Lower lobe of right lung (tissue), 2 donors: ENCODE measurements at regions not wholly inside any gene's neighbourhood (a gene's known extent, or its start where the extent isn't known, plus 50 kb on each side); places are given as distances from the start of the nearest gene placed in this dataset.

Experiments used
- ATAC-seq, 2 donors: fragments of 200-7000 bp; cut with Tn5 transposase; one replicate each; pipeline ENCODE4 v1.9.1; 2020 to 2022; ENCODE audit warnings: mild to moderate bottlenecking in 2 of 2, moderate library complexity in 2 of 2
- DNase-seq: peaks from one replicate; pipeline ENCODE4 v3.0.0-alpha.2; 2020
- H3K27ac ChIP-seq: fragments of 200-600 bp; one replicate; pipeline ENCODE4 v1.8.0; 2022
- H3K27me3 ChIP-seq: fragments of 200-600 bp; one replicate; pipeline ENCODE4 v1.8.0; 2022; ENCODE audit warnings: low read depth
- H3K36me3 ChIP-seq: fragments of 200-600 bp; one replicate; pipeline ENCODE4 v1.8.0; 2022; ENCODE audit warnings: mild to moderate bottlenecking
- H3K4me1 ChIP-seq: fragments of 200-600 bp; one replicate; pipeline ENCODE4 v1.8.0; 2022
- H3K4me3 ChIP-seq: fragments of 200-600 bp; one replicate; pipeline ENCODE4 v1.8.0; 2022; ENCODE audit warnings: mild to moderate bottlenecking
- H3K9me3 ChIP-seq: fragments of 200-600 bp; one replicate; pipeline ENCODE4 v1.8.0; 2022
- intact Hi-C: fragments of 100-400 bp; cut with DNase I; formaldehyde crosslinking; loops from one replicate; pipeline ENCODE4 v1.11.0; 2022
- TF ChIP-seq, protein P1 (sequence below): fragments of 200-600 bp; IDR thresholded peaks from one replicate; pipeline ENCODE4 v1.8.0; 2022; ENCODE audit warnings: antibody characterized with exemption, mild to moderate bottlenecking
- donor health status: DM: no; HTN: yes; CAD: no; lungs with severe emphysema.

DNA sequence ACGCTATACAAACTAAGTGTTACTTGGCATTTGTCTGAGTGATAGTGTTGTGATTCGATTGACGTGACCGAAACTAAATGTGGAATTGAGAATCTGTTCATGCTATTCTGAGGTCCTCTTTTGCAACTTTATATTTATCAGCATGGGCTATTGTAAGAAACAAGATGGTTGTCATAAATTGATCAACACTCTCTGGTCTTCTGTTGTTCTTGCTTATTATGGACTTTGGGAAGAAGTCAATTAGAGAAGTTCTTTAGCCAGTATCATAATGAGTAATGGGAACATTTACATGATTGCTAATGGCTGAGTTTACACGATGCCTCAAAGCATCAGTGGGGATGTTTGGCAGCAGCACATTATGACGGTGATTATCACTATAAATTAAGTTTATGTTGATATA, 195.0 kb downstream of the CD83 start:
- DNase-seq (no peak), ATAC-seq (no peak)
- Histone ChIP-seq H3K36me3 (no peaks in the 10 kb centered on the region), H3K27ac (no peak overlapping the region), H3K9me3 (no peaks in the 10 kb centered on the region), H3K4me1 (peaks cover 18% of the 10 kb centered on the region), H3K4me3 (no peak overlapping the region), H3K27me3 (no peaks in the 10 kb centered on the region)
- intact Hi-C loops, result no loop called here
- TF ChIP-seq, protein P1, sequence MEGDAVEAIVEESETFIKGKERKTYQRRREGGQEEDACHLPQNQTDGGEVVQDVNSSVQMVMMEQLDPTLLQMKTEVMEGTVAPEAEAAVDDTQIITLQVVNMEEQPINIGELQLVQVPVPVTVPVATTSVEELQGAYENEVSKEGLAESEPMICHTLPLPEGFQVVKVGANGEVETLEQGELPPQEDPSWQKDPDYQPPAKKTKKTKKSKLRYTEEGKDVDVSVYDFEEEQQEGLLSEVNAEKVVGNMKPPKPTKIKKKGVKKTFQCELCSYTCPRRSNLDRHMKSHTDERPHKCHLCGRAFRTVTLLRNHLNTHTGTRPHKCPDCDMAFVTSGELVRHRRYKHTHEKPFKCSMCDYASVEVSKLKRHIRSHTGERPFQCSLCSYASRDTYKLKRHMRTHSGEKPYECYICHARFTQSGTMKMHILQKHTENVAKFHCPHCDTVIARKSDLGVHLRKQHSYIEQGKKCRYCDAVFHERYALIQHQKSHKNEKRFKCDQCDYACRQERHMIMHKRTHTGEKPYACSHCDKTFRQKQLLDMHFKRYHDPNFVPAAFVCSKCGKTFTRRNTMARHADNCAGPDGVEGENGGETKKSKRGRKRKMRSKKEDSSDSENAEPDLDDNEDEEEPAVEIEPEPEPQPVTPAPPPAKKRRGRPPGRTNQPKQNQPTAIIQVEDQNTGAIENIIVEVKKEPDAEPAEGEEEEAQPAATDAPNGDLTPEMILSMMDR, result no peak

DNA sequence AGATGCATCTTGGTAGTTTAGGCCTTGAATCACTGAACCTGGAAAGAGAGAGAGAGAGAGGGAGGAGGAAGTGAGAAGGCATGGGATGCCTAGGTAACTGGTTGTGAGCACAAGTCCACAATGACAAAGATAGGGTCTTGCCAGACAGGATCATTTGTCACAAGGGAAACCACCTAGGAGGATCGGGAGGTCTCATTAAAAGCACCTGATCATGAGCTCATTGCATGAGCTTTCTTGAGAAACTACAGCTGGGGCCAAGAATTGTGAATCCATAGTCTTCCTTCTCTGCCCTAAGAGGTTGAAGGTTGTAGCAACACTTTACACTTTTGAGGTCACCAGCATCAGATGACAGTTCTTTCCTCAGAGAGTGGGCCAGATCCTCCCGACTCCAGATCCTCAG, 195.7 kb downstream of the CD83 start:
- no peak for ATAC-seq

DNA sequence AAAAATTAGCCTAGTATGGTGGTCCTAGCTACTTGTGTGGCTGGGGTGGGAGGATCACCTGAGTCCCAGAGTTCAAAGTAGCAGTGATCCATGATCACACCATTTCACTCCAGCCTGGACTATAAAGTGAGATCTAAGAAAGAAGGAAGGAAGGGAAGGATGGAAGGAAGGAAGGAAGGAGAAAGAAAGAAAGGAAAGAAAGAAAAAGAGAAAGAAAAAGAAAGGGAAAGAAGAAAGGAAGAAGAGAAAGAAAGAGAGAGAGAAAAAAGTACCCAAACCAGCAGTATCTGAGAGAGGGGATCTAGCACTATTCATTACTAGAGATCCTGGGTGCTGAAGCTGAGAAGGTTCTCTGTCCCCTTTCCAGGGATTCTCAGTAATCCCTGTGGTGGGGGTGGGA, 197.8 kb downstream of the CD83 start:
- no peaks in the 10 kb centered on the region for H3K9me3 ChIP-seq
- no peaks in the 10 kb centered on the region for H3K36me3 ChIP-seq
- TF ChIP-seq, protein P1, result no peak
- intact Hi-C loops, result no loop called here
- peaks cover 18% of the 10 kb centered on the region for H3K4me1 ChIP-seq
- no peak overlapping the region for H3K27ac ChIP-seq
- no peaks in the 10 kb centered on the region for H3K27me3 ChIP-seq
- no peak overlapping the region for H3K4me3 ChIP-seq
- DNase-seq (no peak), ATAC-seq (no peak)

More for the DNA sequence above, 195.7 kb downstream of the CD83 start:
- intact Hi-C loops, result no loop called here
- H3K4me1 ChIP-seq, result peaks cover 18% of the 10 kb centered on the region
- TF ChIP-seq, protein P1, result no peak
- H3K27me3 ChIP-seq, result no peaks in the 10 kb centered on the region
- no peaks in the 10 kb centered on the region for H3K36me3 ChIP-seq
- H3K27ac ChIP-seq, result no peak overlapping the region
- H3K4me3 ChIP-seq, result no peak overlapping the region
- H3K9me3 ChIP-seq, result no peaks in the 10 kb centered on the region
- DNase-seq, result no peak

DNA sequence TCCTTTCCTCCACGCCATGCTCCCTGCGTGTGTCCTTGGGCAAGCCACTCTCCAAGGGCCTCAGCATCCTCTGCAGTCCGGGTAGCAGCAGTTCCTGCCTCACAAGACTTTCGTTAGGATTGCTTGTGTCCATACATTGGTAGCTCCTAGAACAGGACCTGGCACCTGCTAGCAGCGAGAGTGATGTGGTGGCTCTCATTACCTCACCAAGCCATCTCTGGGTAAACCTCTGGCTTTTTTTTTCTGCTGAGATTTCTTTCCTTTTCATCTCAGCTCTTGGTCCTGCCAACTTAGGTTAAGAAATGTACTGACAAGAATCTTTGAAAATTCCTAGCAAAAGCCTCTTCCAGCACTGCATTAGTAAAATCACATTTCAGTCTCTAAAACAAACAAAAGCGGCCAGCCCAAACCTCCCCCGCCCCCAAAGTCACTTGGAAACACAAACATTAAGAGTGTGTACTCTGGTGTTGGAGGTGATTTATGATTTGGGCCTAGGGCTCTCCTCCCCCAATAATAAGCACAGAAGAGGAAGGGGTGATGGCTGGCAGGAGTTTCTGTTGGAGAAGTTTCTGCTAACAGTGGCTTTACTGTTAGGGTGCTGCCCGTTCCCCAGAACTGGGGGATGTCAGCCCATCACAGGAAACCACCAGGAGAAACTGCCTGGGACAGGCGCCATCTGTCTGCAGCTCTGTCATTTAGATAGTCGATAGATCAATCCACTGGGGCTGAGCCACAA, 199.2 kb downstream of the CD83 start:
- ATAC-seq (peak; percentile 67 to 80), DNase-seq (no peak)
- Histone ChIP-seq H3K27me3 (no peaks in the 10 kb centered on the region), H3K27ac (no peak overlapping the region), H3K9me3 (no peaks in the 10 kb centered on the region), H3K36me3 (no peaks in the 10 kb centered on the region), H3K4me3 (no peak overlapping the region), H3K4me1 (peaks cover 10% of the 10 kb centered on the region)
- TF ChIP-seq, protein P1, result no peak
- intact Hi-C loops, result no loop called here

DNA sequence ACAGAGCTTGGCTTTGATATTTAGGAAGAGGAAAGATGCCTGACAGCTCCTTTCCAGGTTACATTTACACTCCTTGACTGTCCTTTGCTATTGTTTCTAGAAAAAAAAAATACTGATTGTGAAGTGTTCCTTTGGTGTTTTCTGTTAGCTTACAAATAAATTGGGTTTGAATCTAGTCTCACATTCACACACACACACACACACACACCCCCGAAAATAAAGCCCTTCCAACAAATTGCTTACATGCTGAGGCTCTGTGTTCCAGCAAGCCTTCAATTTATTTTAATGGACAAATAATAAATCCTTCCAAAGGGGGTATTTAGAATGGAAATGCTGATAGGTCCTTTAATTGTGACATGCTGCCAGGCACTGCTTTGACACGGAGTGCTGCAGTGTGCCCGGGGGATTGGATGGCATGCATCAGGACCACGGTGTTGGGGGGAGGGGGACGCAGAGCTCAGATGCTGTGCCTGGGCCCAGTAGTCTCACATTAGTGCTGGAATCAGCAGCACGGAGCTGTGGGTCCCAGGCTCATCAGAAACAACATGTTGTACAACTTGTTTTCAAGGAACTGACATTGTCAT, 199.9 kb downstream of the CD83 start:
- Histone ChIP-seq H3K4me1 (peaks cover 10% of the 10 kb centered on the region), H3K27me3 (no peaks in the 10 kb centered on the region), H3K36me3 (no peaks in the 10 kb centered on the region), H3K4me3 (no peak overlapping the region), H3K27ac (no peak overlapping the region), H3K9me3 (no peaks in the 10 kb centered on the region)
- TF ChIP-seq, protein P1, result no peak
- no peak for DNase-seq
- intact Hi-C loops, result no loop called here
- ATAC-seq, result no peak
